WERI-Rb-1 (cell line): ENCODE measurements at regions not wholly inside any gene's neighbourhood (a gene's known extent, or its start where the extent isn't known, plus 50 kb on each side); places are given as distances from the start of the nearest gene placed in this dataset.

Experiments used
- DNase-seq: peaks from one replicate; pipeline ENCODE4 v3.0.0-alpha.2; 2020
- H3K27ac ChIP-seq: fragments of 250-450 bp; sonication (Bioruptor Pico); 2 replicates; pipeline ENCODE4 v1.5.1; 2020; ENCODE audit warnings: mild to moderate bottlenecking, moderate library complexity
- H3K27me3 ChIP-seq: fragments of 250-450 bp; sonication (Bioruptor Pico); 2 replicates; pipeline ENCODE4 v1.5.1; 2021; ENCODE audit warnings: mild to moderate bottlenecking, low read depth, moderate library complexity; ENCODE audit not compliant: insufficient read depth, severe bottlenecking
- H3K36me3 ChIP-seq: fragments of 250-450 bp; sonication (Bioruptor Pico); 2 replicates; pipeline ENCODE4 v1.5.1; 2020; ENCODE audit warnings: mild to moderate bottlenecking, moderate library complexity
- H3K4me3 ChIP-seq: 2 replicates; pipeline ENCODE4 v1.5.1; 2011; ENCODE audit warnings: low read depth, mild to moderate bottlenecking, control low read depth, low read length
- H3K9me3 ChIP-seq: fragments of 250-450 bp; sonication (Bioruptor Pico); 2 replicates; pipeline ENCODE4 v1.5.1; 2021; ENCODE audit warnings: mild to moderate bottlenecking, moderate library complexity; ENCODE audit not compliant: severe bottlenecking
- TF ChIP-seq, protein P1 (sequence below): IDR thresholded peaks from 2 replicates; pipeline ENCODE4 v1.5.1; 2011; ENCODE audit warnings: low read depth, mild to moderate bottlenecking, control low read depth, inconsistent platforms, low read length

DNA sequence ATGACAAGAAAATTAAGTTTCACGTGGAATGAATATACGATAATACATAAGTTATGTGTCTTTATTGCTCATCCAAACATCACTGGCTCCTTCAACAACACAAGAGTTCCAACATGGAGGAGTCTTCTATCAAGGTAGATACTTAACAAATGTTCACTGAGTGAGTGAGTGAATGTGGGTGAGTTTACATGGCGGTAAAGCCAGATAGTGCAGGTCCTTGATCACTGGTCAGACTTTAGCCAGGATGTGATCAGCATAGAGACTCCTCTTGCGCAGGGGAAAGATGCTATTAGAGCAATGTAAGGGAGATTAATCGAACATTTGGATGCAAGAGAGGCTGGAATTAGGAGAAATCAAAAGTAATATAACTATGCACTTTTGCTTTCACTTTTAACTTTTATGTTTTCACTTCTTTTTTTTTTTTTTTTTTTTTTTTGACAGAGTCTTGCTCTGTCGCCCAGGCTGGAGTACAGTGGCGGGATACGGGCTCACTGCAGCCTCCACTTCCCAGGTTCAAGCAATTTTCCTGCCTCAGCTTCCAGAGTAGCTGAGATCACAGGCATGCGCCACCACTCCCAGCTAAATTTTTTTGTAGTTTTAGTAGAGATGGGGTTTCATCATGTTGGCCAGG, 249.0 kb upstream of the ID2 start:
- no peak for DNase-seq
- H3K4me3 ChIP-seq, result no peak overlapping the region
- TF ChIP-seq, protein P1, sequence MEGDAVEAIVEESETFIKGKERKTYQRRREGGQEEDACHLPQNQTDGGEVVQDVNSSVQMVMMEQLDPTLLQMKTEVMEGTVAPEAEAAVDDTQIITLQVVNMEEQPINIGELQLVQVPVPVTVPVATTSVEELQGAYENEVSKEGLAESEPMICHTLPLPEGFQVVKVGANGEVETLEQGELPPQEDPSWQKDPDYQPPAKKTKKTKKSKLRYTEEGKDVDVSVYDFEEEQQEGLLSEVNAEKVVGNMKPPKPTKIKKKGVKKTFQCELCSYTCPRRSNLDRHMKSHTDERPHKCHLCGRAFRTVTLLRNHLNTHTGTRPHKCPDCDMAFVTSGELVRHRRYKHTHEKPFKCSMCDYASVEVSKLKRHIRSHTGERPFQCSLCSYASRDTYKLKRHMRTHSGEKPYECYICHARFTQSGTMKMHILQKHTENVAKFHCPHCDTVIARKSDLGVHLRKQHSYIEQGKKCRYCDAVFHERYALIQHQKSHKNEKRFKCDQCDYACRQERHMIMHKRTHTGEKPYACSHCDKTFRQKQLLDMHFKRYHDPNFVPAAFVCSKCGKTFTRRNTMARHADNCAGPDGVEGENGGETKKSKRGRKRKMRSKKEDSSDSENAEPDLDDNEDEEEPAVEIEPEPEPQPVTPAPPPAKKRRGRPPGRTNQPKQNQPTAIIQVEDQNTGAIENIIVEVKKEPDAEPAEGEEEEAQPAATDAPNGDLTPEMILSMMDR, result no peak
- no peaks in the 10 kb centered on the region for H3K36me3 ChIP-seq
- H3K9me3 ChIP-seq, result no peaks in the 10 kb centered on the region
- no peak overlapping the region for H3K27ac ChIP-seq
- no peaks in the 10 kb centered on the region for H3K27me3 ChIP-seq

DNA sequence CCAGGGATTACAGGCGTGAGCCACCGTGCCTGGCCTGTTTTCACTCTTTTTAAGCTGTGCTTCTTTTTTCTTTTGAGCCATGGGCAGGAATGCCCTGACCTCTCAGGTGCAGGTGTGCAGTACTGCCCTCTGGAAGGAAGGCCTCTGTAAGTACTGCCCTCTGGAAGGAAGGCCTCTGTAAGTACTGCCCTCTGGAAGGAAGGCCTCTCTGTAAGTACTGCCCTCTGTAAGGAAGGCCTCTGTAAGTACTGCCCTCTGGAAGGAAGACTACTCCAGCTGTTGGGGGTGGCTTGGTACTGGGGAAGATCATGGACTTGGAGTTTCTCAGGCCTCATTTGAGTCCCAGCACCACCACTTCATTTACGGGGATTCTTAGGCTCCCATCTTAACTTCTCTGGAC, 248.5 kb upstream of the ID2 start:
- Histone ChIP-seq H3K27me3 (no peaks in the 10 kb centered on the region), H3K4me3 (no peak overlapping the region), H3K27ac (no peak overlapping the region), H3K36me3 (no peaks in the 10 kb centered on the region), H3K9me3 (no peaks in the 10 kb centered on the region)
- TF ChIP-seq, protein P1, result no peak
- DNase-seq, result no peak

DNA sequence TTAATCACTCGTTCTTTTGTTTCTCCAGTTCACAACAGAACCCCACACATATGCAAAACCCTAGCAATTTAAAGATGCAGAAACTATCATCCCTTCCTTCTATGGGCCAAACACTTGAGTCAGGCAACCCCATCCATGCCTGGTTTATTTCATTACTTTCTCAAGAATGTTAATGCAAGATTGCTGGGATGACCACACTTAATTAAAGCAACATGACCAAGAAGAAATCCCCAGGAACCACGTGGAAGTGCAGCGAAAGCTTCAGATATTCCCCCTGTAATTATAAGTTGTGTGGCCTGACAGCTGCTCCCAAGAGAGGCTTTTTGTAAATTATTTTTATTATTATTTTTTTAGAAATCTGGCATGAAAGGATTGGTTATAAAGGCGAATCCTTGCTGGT, 246.2 kb upstream of the ID2 start:
- no peaks in the 10 kb centered on the region for H3K27me3 ChIP-seq

DNA sequence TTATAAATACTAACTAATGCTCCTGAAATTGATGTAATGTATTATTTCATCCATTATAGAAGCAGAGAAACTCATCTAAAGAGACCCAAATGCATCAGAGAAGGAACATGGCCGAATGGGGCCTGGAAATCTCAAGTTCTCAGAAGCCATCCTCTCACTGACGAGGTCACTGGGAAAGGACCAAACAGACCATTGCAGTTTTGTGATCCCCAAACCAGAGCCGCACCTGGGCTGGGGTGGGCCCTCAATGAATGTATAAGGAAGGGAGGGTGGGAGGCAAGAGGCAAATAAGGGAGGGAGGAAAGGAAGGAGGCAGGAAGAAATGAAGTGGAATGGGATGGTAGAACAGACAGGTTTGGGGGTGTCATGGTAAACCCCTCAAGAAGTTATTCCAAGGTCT, 245.3 kb upstream of the ID2 start:
- Histone ChIP-seq H3K27me3 (no peaks in the 10 kb centered on the region), H3K4me3 (no peak overlapping the region), H3K27ac (no peak overlapping the region), H3K9me3 (no peaks in the 10 kb centered on the region), H3K36me3 (no peaks in the 10 kb centered on the region)
- TF ChIP-seq, protein P1, result no peak
- DNase-seq, result no peak

More for the DNA sequence above, 246.2 kb upstream of the ID2 start:
- H3K27ac ChIP-seq, result no peak overlapping the region
- no peak overlapping the region for H3K4me3 ChIP-seq
- H3K9me3 ChIP-seq, result no peaks in the 10 kb centered on the region
- no peaks in the 10 kb centered on the region for H3K36me3 ChIP-seq
- no peak for DNase-seq
- TF ChIP-seq, protein P1, result no peak

DNA sequence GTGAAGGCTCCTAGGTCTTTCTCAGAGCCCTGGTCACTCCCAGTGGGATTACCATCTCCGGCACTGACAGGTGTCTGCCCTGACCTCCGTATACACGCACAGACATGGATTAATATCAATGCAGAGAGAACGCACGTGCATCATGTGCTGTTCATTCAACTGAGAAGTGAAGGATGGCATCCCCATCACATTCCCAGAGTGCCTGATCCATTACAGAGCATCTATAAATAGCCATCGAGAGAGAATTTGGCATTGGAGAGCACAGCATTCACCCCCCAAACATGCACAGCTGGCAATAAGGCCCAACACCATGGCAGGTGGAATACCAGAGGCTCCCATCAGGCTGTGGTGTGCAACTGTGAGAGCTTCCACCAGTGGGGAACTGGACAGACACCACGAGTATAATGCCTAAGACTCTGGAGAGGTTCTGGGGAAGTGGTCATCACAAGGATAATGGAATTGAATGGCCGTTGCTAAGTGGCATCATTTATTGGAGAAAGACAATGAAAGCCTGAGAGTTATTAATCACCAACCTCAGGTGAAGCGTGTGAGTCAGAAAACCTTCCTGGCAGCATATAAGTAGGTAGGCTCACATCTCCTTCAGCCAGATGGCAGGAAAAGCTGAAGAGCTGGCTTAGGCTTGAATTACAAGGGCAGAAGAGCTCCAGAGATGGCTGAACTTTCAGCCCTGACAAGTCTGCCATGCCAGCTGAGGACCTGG, 244.5 kb upstream of the ID2 start:
- Histone ChIP-seq H3K9me3 (no peaks in the 10 kb centered on the region), H3K4me3 (no peak overlapping the region), H3K27ac (no peak overlapping the region), H3K27me3 (no peaks in the 10 kb centered on the region), H3K36me3 (no peaks in the 10 kb centered on the region)
- TF ChIP-seq, protein P1, result no peak
- no peak for DNase-seq
